GM12864 (cell line): ENCODE measurements at regions not wholly inside any gene's neighbourhood (a gene's known extent, or its start where the extent isn't known, plus 50 kb on each side); places are given as distances from the start of the nearest gene placed in this dataset.

Experiments used
- DNase-seq: peaks from one replicate; pipeline ENCODE4 v3.0.0-alpha.2; 2011; ENCODE audit warnings: low read depth
- H3K4me3 ChIP-seq: 2 replicates; pipeline ENCODE4 v1.5.1; 2011; ENCODE audit warnings: mild to moderate bottlenecking, low read depth, low read length, control low read depth
- CTCF ChIP-seq: IDR thresholded peaks from 2 replicates; pipeline ENCODE4 v1.5.1; 2011; ENCODE audit warnings: low read depth, mild to moderate bottlenecking, moderate library complexity, low read length, control low read depth, inconsistent platforms; ENCODE audit errors: missing control alignments

DNA sequence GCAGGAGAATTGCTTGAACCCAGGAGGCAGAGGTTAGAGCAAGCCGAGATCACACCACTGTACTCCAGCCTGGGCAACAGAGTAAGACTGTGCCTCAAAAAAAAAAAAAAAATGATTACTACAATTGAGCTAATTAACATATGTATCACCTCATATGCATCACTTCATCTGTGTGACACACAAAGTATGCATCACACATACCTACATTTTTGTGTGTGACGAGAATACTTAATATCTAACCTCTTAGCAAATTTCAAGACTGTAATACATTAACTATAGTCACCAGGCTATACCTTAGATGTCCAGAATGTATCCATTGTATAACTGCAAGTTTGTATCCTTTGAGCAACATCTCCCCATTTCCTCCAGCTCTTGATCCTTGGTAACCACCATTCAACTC lies 214.2 kb upstream of the MON1B start:
- no peak for DNase-seq
- no peak overlapping the region for H3K4me3 ChIP-seq
- TF ChIP-seq CTCF, result no peak

GRCh38 chr16:76984196-76984595 lies 206.8 kb upstream of the MON1B start:
- no peak for TF ChIP-seq CTCF
- no peak overlapping the region for H3K4me3 ChIP-seq
- no peak for DNase-seq

DNA sequence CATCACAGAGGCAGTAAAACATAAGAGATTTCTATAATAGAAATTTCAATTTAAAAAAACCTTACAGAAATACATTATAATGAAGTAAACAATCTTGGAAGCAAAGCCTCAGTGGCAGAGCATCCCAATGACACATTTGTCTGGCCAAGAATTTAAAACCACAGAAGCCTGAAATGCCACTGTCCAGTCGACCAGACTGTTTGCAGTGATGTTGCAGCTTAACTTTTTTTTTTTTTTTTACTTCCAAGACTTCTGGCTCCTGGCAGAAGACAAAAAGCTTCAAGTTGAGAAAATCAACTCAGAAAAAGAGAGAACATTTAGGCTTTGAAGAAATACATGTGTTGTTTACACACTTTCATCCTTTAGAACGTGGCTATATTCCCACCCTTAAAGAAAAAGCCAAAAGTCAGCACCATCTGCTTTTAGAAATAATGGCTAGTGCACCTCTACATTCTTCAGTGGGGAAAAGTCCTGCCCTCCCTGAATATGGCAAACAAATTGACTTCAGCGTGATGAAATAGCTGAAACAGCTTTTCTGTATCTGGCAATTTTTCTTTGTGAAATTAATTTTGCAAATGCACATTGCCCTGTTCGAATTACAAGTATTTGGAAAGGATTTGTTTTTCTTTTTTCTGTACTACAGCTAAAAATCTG lies 205.5 kb upstream of the MON1B start:
- no peak overlapping the region for H3K4me3 ChIP-seq
- TF ChIP-seq CTCF, result no peak
- DNase-seq, result no peak

- TF ChIP-seq CTCF, result no peak
- DNase-seq, result no peak
- H3K4me3 ChIP-seq, result no peak overlapping the region
Measured at GRCh38 chr16:76988526-76988925, 202.5 kb upstream of the MON1B start.

- TF ChIP-seq CTCF, result no peak
- no peak overlapping the region for H3K4me3 ChIP-seq
- DNase-seq, result no peak
Measured at GRCh38 chr16:77002644-77003043, 188.3 kb upstream of the MON1B start.

GRCh38 chr16:77009453-77009852 lies 181.5 kb upstream of the MON1B start:
- DNase-seq, result no peak
- TF ChIP-seq CTCF, result no peak
- no peak overlapping the region for H3K4me3 ChIP-seq

GRCh38 chr16:77014441-77014840 lies 176.5 kb upstream of the MON1B start:
- no peak for DNase-seq
- H3K4me3 ChIP-seq, result no peak overlapping the region
- no peak for TF ChIP-seq CTCF
